GM19395 (cell line): ENCODE measurements at regions not wholly inside any gene's neighbourhood (a gene's known extent, or its start where the extent isn't known, plus 50 kb on each side); places are given as distances from the start of the nearest gene placed in this dataset.

Source experiments
- ATAC-seq: cut with Tn5 transposase; IDR thresholded peaks from one replicate; pipeline ENCODE4 v1.9.1; 2021; ENCODE audit warnings: mild to moderate bottlenecking, moderate library complexity; ENCODE audit not compliant: unreplicated experiment

DNA sequence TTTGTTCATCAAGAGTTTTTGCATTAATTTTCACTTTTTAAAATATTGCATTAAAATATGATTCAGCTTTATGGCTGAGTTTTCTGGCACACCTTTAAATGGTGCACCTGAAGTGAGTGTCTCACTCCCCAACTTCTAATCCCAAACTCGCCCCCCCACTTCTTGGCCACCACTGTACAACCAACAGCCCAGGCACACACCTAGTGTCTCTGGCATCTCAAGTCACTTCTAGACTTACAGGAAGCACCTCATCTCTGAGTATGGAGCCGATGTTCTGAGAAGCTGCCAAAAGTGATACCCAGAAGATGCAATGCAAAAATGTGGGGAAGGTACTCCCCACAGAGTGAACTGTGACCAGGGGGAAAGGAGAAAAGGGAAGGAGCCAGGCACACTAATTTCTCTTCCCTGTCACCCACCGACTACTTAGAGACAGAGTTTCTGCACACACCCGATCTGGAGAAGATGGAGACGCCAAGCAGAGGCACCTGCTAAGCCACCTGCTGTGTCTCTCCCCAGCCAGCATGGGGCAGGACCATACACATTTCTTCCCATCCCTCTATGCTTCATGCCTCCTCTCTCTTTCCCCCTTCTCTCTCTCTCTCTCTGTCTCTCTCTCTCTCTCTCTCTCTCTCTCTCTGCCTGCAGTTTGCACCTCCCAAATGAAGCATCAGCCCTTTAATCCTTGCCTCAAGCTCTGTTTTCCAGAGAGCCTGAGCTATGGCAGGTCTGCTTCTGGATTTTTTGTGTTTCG, 155.3 kb upstream of the ZNF507 start:
- ATAC-seq: no peak

DNA sequence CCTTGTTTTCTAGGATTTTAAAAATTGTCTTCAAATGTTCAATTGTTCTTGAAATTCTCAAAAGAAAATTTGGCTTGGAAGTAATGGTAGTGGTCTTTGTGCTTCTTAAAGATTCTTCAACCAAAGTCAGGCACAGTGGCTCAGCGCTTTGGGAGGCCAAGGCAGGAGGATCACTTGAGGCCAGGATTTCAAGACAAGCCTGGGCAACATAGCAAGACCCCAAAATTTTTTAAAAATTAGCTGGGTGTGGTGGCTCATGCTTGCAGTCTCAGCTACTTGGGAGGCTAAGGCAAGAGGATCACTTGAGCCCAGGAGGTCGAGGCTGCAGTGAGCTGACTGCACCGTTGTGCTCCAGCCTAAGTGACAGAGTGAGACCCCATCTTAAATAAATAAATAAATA, 153.5 kb upstream of the ZNF507 start:
- ATAC-seq: no peak

GRCh38 chr19:32195706-32196610, 149.5 kb upstream of the ZNF507 start:
- no peak for ATAC-seq

GRCh38 chr19:32196690-32197420, 148.6 kb upstream of the ZNF507 start:
- ATAC-seq: no peak

DNA sequence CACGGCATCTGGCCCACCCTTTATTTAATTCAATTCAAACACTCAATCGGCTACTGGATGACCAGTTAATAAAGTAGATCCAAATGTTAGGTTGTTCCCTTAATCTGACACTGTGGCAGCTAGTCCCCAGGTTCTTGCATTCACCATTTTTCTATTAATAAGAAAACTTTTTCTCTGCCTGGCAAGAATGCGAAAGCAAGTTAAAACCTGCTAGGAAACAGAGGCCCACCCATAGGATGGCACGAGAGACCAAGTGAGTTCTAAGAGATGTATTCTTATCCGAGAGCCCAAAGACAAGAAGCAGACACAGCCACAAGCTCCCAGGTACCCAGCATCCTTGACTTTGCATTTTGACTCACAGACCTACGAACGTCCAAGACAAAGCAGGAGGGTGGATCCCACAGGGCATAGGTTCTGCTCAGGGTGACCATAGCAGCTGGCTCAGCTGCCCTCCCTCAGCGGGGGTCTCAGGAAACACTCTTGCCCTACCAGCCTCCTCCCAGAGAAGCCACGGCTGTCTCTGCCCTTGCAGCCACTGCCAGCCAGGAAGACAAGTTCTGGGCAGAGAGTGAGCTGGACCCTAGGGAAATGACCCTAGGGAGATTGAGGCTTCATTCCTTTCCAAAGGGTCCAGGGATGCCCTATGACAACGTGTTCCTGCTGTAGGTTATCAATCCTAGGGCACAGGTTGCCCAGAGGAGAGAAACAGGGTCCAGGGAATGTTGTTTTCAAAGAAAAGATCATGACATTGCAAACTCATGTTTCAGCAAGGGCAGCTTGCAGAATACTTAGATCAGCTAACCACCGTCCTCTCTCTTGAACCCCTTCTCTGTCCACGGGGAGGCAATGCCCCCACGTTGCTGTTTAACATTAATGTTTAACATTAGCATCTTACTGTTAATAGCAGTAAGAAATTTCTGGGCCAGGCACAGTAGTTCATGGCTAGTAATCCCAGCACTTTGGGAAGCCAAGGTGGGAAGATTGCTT, 147.2 kb upstream of the ZNF507 start:
- ATAC-seq: no peak

DNA sequence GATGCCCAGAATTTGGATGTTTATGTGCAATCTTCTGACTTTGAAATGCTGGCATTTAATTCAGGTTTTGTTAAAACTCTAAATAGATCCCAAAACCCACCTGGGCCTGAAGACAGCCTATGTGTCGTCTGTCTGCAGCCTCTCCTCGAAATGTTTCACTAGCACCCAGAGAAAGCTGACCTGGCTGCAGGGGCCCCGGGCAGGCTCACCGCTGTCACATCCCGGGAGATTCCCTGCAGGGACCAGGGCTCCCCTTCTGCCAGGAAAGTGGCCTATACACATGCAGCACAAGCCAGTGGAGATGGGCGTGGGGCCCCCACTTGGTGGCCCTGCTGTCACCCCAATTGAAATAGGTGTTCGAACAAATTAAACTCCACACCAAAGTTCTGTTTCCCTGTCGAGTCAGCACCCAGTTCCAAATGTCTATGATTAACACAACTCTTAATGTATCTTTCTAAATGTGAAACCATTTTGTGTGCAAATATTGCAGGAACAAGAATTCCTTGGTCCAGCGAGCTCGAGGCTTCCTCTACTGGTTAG, 145.8 kb upstream of the ZNF507 start:
- ATAC-seq: no peak

DNA sequence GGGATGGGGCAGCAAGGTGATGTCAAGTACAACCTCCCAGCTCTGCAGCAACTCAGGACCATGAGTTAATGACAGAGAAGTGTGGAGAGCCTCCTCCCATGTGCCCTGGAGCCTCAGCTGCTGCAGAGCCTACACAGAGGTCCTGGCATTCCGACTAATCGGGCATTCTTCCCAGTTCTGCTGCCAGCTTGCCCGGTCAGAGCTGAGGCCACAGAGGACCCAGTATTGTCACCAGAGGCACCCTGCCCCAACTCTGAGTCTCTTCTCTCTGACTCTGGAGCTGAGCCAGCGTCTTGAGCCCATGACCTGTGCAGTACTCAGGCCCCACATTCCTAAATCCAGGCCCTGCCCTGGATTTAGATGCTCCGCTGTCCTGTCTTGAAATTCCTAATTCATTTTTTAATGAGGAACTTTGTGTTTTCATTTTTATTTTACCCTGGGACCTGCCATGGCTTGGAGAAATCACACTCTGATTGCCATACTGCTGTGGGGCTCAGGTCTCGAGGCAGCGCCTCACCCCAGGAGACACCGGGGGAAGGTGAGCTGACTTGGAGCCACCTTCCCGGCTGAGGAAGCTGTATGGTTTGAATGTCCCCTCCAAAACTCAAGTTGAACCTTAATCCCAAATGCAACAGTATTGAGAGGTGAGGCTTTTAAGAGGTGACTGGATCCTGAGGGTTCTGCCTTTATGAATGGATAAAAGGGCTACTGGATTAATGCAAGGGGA, 144.9 kb upstream of the ZNF507 start:
- no peak for ATAC-seq

DNA sequence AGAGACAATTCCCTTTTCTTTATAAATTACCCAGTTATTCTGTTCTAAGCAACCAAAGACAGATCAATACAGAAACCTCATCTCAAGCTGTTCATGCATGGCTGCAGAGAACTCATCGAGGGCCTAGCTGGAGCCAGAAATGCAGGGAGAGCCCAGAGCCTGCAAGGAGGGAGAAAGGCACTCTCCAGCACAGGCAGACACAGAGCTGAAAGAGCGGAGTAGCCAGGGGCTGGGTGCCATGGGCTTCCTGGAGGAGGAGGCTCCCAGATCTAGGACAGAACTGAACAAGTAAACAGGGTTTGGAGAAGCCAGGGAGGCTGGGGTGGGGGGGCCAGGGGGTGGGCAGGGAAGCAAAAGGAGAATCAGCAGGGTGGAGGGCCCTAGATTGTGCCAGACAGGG, 144.2 kb upstream of the ZNF507 start:
- no peak for ATAC-seq

DNA sequence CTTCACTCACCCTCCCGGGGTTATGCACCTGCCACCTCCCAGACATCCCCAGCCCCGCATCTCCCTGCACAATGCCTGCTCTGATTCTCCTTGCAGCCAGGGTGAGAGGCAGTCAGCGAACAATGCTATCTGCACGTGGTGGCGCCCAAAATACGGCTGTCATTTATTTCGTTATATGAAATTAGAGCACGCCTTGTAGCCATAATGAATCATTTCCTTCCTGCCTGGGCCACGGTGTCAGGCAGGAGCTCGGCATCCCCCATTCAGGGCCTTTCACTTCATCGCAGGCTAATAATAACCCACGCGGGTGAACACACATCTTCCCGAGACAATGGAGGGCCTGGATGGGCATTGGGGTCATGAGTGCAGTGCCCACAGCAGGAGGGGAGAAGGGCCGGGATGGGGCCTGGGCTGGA, 143.8 kb upstream of the ZNF507 start:
- ATAC-seq: no peak

- ATAC-seq: no peak
Measured at GRCh38 chr19:32202244-32202643, 143.2 kb upstream of the ZNF507 start.

- no peak for ATAC-seq
Measured at GRCh38 chr19:32203161-32203560, 142.2 kb upstream of the ZNF507 start.

DNA sequence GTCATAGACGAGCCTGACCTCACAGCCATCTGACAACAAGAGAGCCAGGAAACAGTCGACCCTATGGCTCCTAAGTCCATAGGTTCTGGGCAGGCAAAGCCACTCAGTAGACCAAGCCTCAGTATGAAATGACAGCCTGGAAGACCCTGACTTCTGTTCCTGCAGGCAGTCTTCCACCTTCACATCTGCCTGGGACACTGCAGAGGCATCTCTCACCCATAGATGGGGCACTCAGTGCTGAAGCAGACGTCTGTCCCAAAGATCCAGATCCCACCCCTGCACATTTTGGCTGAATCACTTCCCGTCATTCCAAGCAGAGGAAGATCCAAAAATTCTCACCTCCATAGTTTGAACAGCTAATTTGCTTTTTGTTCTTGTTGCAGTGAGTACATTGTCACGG, 139.3 kb upstream of the ZNF507 start:
- ATAC-seq: no peak

- no peak for ATAC-seq
Measured at GRCh38 chr19:32208060-32208459, 137.3 kb upstream of the ZNF507 start.

DNA sequence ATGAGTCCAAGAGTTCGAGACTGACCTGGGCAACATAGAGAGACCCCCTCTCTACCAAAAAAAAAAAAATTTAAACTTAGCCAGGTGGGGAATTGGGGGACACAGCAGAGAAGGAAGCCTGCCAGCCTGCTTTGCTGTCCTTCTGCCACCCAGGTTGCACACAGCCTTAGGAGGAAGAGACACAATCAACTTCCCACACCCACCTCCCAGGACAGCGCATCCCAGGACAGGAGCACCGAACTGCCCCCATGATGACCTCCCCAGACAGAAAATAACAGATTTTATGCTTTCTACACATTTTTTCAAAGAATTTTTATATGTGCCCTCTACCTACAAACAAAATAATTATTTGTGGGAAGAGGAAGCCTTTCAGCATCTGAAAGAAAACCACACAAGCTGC, 126.0 kb upstream of the ZNF507 start:
- no peak for ATAC-seq

- ATAC-seq: no peak
Measured at GRCh38 chr19:32219881-32220472, 125.4 kb upstream of the ZNF507 start.

- no peak for ATAC-seq
Measured at GRCh38 chr19:32220951-32221350, 124.5 kb upstream of the ZNF507 start.

- ATAC-seq: no peak
Measured at GRCh38 chr19:32222556-32222955, 122.9 kb upstream of the ZNF507 start.

- no peak for ATAC-seq
Measured at GRCh38 chr19:32223106-32223505, 122.3 kb upstream of the ZNF507 start.
